GM19467 (cell line): ENCODE measurements at regions not wholly inside any gene's neighbourhood (a gene's known extent, or its start where the extent isn't known, plus 50 kb on each side); places are given as distances from the start of the nearest gene placed in this dataset.

Experiments
- ATAC-seq: cut with Tn5 transposase; IDR thresholded peaks from one replicate; pipeline ENCODE4 v1.9.1; 2021; ENCODE audit warnings: mild to moderate bottlenecking, moderate library complexity; ENCODE audit not compliant: unreplicated experiment

DNA sequence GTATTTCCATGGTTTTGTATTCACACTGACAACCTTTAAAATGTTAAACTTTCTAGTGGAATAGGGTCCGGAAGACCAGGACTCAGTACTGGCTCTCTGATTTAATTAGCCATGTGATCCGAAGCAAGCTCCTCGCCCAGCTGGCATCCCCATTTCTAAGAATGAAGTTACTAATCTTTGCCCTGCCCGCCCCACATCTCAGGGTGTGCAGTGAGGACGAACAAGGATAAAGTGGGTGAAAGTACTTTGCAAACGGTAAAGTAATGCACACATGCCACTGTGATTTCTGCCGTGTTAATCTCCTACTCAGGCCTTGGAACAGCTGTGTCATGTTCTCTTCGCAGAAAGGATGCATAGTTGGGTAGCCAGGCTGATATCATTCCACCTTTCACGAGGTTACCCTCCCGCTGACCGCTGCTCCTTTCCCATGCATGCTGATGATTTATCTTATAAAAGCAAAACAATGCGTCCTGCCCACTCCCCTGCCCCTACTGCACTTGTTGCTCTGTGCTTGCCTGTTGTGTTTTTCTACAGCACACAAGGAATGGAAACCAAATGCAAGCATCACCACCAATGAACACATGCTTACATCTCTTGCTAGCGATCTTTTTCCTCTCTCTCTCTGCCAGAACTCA is 539.0 kb downstream of the EFNB2 start:
- no peak for ATAC-seq

DNA sequence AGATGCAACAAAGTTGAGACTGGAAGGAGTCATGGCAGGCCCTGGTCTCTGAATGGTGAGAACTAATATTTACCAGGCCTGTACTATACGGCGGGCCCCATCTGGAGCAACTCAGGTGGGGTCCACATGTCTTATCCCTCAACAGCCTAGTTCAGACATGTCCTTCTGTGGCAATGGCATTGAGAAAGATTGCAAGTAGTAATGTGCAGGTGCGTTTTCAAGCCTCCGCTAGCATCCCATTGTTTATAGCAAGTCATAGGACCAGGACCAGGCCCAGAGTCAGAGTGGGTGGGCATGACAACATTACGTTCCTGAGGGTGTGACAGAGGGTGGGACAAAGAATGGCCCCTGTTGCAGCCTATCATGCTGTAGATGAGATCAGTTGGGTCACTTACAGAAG is 541.1 kb downstream of the EFNB2 start:
- ATAC-seq: no peak

DNA sequence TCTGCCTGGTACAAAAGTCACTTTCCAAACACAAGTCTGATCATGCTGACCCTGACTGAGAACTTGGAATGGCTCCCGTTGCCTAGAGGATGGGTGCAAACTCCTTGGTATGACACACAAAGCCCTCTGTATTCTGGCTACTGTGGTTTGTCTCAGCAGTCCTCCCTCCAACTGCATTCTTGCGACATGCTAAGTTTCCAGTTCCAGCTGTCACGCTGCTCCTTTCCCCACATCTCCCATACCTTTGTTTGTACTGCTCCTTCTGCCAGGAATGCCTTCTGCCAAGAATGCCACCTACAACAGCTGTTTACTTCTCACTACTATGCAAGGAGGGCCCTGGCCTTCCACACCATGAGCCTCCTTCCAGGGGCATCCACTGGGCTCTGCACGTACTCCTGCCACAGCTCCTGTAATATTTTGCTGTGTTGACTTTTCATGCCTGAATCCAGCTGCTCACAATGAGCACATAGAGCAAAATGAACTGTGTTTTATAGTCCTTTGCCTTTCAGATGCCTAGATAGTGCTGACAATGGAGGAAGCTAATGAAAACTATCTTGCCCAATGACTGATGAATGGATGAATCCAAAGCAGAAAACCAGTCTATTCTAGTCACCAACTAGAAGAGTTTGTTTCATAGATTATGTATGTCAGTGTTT is 543.7 kb downstream of the EFNB2 start:
- ATAC-seq: no peak

DNA sequence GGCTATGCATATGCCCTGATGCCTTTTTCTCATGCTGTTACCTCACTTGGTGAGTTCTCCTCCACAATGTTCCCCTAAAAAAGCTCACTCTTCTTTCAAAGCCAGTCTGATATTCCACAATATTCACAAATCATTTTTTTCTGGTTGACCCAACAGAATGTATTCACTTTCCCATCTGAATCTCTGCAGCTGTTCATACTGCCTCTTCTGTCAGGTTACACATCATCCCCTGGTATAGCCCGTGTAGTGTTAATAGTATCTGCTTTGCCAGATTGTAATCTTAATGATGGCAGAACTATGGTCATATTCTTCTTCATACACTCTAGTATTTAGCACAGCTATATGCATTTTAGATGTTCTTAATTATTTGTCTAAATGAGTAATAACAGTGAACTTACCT is 544.3 kb downstream of the EFNB2 start:
- no peak for ATAC-seq

DNA sequence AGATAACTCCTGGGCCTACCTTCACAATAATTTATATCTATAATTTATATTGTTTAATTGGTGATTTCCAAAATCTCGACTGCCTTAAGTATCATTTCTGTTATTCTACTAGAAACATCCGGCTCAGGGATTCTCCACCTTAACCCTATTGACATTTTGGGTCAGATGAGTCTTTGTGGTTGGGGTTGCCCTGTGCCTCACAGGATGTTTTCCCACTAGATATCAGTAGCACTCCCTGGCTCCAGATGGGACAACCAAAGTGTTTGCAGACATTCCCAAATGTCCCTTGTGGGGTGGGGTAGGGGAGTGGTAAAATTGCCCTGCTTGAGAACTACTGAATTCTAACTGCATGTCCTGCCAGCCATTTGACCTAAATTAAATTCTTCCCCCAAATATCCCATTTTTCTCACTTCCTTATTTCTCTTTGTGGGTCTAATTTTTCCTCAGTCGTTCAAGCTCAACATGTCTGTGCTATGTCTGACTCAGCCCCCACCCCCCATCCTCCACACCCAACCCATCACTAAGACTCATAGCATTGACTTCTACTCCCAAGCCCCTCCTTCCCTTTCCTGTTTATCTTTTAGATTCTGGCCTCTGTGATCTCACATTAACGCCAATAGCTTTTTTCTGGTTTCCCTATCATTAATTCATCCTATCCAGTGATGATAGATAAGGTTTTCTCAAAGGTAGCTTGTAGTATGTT is 545.1 kb downstream of the EFNB2 start:
- ATAC-seq: no peak

DNA sequence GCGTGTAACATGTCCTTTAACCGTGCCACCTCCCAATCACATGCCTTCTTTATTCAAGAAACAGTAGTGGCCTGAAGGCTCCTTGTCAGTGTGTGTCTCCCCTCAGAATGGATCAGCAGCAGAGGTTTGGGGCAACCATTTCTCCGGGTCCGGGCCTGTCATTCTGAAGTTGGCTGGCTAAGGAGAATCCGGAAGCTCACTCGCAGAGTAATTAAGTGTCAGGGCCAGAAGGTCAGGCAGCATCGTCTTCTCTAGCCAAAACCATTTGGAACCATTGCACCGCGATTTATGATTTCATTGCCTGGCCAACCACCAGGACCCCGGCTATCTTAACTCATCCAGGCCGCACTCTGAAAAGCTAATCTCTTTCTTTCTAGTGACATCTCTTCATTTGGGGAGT is 550.8 kb downstream of the EFNB2 start:
- ATAC-seq: no peak

DNA sequence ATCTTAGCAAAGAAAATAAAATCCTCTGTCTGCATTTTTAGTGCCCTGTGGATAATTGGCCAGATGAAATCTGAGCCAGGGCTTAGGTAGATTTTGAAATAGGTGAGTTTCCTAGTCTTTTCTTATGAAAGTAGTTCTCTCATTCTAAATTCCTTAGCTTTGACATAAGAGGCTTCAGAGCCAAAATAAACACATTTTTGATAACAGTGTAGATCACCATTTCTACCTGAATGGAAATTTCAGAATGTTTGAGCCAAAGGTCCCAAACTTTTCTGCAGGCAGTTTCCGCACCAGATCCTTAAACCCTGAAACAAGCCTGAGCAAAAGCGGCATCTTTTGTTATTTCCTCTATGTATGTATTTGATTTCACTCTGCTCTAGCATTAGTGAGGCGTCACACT is 551.2 kb downstream of the EFNB2 start:
- no peak for ATAC-seq

DNA sequence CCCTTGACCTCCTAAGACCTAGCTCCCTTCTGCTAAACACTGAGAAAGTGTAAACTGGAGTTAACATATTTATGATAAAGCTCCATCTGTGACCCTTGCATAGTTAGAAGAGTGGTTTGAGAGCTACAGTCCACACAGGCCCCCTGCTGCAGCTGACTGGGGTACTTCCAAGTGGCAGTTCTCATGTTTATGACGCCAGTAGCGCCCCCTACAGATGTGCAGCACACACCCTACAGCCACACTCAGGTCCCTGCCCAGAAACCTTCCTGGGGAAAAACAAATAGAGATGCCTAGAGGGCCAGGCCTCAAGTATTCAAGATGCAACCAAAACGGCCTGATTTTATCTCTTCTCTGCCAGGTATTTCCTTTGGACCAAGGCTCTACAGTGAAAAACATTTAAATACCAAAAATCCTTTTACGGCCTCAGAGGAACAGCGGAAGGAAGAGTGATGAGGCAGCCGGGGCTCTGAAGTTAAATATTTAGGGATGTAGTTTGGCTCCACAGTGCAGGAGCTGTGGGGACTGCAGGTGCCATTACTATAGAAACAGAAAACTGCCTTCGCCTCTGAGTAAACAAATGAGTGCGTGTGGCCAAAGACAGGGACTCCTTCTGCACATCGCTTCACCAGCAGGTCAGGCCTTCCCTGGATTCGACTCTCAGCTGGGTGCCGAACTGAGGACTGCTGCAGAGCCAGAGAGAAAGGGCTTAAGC is 553.1 kb downstream of the EFNB2 start:
- ATAC-seq: no peak

DNA sequence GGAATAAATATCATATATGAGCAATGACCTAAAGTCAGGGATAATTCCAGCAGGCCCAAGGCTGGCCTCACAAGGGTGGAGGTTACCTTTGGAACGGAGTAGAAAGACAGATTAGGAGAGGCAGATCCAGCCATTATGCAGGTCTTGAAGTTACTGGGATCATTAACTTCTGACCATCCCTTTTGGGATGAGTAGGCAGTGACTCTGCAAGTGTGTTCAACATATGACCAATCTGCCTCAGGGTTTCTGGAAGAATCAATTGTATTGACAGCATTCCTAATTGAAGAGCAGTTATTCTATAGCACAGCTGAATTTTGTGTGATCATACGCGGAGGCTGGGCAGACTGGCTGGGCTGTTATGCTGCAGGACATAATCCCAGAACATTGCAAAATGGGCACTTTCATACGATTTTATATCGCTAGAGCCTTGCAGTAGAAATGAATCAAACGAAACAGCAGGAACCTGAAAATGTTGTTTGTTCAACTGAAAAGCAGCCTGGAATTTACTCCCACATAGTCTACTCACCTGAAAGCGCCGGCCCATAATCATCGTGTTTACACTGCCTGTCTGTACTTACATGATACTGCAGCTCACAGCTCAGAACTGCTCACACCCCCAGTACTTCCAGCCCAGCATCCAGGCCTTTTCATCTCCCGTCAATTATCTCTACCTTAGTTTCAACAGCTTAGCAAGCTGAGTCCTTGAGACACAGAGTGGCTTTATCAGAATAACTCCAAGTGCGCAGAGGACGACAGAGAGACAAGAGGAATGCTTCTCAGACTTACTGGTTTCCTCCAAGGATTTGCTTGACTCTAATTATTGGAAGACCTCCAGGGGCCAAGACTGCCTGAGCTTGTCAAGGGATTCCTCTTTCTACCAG is 556.1 kb downstream of the EFNB2 start:
- no peak for ATAC-seq

DNA sequence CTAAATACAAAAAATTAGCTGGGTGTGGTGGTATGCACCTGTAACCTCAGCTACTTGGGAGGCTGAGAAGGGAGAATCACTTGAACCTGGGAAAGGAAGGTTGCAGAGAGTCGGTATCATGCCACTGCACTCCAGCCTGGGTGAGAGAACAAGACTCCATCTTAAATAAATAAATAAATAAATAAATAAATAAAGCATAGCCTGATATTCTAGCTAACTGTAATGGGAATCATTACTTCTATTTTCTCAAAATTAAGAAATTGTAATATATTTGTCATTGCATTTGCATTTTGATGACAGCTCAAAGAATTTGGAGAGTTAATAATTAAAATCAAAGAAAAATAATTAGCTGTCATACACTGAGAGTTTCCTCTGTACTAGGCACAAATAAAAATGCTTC is 561.1 kb downstream of the EFNB2 start:
- ATAC-seq: no peak

DNA sequence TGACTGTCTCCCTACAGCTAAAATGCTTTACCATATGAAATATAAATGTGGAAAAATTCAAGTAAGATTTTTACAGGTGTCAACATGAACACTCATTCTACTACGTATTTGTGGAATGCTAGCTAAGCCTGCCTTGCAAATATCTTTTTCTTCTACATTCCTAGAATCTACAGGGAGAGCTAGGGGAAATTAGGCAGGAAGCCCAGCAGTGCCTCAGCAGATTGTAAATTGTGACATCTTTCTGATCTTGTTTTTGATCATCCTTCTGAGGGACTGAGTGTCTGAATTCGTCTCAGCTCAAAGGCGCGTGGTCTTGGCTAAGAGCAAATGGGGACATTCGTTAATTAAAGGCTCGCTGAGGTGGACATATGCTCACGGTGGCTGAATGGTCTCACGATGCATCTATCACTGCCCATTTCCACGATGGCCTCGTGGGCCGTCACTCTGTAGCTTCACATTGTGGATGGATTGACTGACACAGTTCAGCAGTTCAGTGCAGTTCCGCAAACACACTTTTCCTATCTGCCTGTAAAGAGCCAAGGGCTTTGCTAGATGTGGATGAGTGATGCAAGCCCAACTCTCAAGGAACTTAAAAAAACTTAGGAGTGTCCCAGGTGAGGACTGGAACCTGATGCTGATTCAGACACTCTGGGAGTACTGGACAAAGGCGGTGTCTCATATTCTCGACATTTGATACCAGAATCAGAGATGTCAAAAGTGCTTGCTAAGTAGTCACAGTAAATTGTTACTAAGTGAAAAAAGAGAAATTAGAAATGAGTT is 562.5 kb downstream of the EFNB2 start:
- no peak for ATAC-seq

DNA sequence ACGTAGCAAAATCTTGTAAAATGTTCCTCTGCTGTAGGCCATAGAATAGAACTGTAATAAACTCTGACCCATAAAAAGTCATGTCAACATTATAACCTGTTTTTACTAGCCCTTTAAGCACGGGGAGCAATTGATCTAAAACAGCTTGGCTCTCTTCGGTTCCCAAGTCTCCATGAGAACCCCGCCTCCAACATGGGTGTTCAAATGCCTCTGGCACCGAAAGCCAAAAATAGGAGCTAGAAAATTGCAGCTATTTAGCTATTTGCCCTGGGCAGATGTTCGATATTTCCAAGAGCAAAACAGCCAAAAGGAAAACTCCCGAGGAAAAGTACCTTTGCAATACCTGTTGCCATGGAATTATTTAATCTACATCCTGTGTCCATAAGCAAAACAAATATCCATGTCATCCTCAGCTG is 563.1 kb downstream of the EFNB2 start:
- no peak for ATAC-seq

DNA sequence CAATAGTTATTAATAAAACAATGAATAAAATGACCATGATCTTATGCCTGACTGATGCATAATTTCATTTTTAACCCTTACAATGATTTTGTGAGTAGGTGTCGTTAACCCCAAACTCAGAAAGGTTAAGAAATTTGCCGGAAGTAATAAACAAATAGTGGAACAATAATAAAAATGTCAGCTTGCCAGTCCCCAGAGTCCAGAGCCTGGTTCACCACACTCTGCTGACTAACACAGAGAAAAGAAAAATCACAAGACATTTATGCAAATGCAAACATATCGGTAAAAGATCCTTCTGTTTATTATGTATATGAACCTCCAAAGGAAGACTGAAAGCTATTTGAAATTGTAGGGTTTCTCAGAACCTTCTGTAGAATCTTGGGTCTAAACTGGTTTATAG is 563.7 kb downstream of the EFNB2 start:
- ATAC-seq: no peak

DNA sequence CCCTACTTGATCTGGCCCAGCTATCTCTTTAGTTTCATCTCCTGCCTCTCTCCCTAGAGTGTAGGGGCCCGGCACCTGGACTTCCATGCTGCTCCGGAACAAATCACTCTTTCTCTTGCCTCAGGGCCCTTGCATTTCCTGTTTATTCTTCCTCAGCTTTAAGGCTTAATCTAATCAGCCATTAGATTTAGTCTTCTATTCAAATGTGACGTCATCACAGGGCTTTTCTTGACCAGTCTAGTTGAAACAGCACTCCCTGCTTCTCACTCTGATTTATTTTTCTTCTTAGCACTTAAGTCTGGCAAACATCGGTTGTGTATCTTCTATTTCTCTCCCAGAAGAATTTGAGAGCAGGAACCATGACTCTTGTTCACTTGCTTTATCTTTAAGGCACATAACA is 564.1 kb downstream of the EFNB2 start:
- ATAC-seq: no peak

DNA sequence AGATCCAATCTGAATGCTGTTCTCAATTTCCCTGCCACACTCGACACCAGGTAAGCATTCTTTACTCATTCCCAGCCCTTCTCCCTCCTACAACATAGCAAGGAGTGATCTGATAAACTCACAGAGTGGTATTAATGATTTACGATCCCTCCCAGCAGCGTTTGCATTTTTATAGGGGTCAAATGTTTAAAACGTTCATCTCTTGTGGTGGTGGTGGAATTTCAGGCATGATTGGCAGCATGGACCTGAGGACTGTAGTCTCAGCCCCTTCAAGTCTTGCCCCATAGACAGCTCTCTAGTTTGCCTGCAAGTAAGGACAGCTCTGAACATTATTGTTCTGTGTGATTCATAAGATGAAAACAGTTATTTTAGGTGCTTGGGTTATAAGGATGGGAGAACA is 565.7 kb downstream of the EFNB2 start:
- no peak for ATAC-seq

DNA sequence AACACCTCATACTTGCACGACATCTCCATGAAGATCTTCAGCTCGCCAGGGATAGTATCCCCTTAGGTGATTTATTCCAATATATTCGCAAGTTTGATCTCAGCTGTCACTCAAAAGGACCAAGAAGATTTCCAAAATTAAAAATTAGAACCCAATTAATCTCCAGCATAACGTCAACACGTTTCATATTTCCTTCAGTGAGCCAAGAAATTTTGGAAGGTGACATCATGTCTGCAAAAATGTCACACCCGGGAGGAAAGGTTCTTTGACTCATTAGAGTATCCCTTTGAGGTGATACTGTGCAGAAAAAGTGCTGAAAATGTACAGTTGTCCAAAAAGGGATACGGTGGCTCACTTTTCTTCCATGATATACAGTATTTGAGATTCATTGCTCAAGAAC is 569.6 kb downstream of the EFNB2 start:
- no peak for ATAC-seq

DNA sequence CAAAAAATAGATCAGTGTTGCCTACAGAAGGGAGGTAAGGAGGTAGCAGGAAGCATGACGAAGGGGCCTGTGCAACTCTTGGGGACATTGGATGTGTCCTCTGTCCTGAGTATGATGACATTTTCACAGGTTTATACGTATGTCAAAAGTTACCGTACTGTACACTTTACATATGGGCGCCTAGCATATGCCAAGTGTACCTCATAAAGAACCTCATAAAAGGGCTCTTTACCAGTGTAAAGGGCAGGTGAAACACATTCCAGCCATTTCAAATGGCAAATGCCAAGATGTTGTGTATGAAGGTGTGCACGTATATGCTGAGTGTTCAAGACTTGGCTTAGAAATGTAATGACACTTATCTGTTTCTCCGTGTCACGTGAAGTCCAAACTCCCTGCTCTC is 573.4 kb downstream of the EFNB2 start:
- no peak for ATAC-seq

DNA sequence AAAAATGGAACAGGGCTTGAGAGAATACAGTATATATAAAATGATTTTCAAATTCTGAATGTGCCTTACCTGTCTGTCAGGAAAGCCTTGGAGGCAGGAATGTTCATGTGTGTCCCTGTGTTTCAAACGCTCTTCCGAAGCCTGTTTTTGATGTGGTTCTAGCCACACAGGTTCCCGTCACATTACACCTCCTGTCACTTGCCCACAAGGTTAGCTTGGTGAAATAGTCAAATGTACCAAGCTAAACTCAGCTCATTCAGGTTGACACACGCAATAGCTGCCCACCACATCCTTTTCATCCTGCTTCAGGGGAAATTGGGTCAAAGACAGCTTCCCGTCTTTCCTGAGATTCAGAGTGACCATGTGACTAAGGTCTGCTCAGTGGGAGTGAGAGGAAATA is 574.0 kb downstream of the EFNB2 start:
- no peak for ATAC-seq

DNA sequence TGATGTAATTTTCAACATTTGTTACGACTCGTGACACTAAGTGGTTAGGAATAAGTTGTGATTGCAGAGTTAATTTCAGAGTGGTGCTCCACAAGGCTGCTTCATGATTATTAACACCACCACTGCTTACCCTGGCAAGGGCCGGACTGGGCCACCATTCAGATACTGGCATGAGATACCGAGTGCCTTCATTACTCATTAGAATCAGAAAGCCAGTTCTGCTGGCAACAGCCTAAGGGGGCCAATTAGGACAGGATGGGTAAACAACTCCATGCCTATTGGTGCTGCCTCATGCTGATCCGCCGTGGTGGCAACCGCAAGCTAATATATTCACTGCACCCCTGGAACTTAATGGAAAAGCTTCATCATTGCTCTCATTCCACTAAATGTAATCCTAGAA is 575.1 kb downstream of the EFNB2 start:
- ATAC-seq: no peak

DNA sequence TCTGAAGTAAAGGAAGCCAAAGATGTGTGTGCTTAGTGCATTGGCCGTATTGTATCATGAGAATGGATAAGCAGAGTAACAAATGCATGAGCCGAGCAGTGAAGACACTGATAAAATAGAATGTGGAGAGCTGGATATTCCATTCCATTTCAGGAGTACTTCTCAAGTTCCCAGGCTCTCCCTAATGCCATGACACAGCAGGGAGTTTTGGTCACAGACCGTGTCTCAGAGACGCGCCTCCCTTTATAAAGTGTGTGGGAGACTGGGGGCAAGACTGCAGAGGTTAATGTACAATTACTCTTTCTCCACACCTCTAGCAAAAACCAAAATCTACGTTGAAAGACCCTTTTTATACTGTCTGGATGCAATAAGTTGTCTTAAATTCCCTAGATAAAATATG is 575.6 kb downstream of the EFNB2 start:
- no peak for ATAC-seq
